OCI-LY1 (cell line): ENCODE measurements at regions not wholly inside any gene's neighbourhood (a gene's known extent, or its start where the extent isn't known, plus 50 kb on each side); places are given as distances from the start of the nearest gene placed in this dataset.

Experiments
- H2AFZ ChIP-seq: fragments of 200-600 bp; sonication (generic), shearing (Covaris generic); 2 replicates; pipeline ENCODE4 v1.6.0; 2014; ENCODE audit warnings: antibody characterized with exemption, mild to moderate bottlenecking, low read length
- H3F3A ChIP-seq: fragments of 200-600 bp; sonication (generic), shearing (Covaris generic); 2 replicates; pipeline ENCODE4 v1.6.0; 2014; ENCODE audit warnings: mild to moderate bottlenecking, antibody characterized with exemption, low read length, moderate library complexity; ENCODE audit not compliant: insufficient read depth
- H3K27ac ChIP-seq: fragments of 200-600 bp; sonication (generic); 2 replicates; pipeline ENCODE4 v1.5.1; 2014; ENCODE audit warnings: low read length, mixed run types, mild to moderate bottlenecking, low read depth; ENCODE audit not compliant: poor library complexity, severe bottlenecking
- H3K27me3 ChIP-seq: fragments of 200-600 bp; sonication (generic); 2 replicates; pipeline ENCODE4 v1.6.0; 2014; ENCODE audit warnings: antibody characterized with exemption, mild to moderate bottlenecking, low read length, moderate library complexity; ENCODE audit not compliant: insufficient read depth
- H3K36me3 ChIP-seq: fragments of 200-600 bp; sonication (generic); 2 replicates; pipeline ENCODE4 v1.6.1; 2014; ENCODE audit warnings: mild to moderate bottlenecking, antibody characterized with exemption, low read length, moderate library complexity, mixed read lengths; ENCODE audit not compliant: insufficient read depth
- H3K4me1 ChIP-seq: fragments of 200-600 bp; sonication (generic); 2 replicates; pipeline ENCODE4 v1.5.1; 2014; ENCODE audit warnings: mild to moderate bottlenecking, low read length, moderate library complexity; ENCODE audit not compliant: insufficient read depth, severe bottlenecking
- H3K4me2 ChIP-seq: fragments of 200-600 bp; sonication (generic), shearing (Covaris generic); 2 replicates; pipeline ENCODE4 v1.6.1; 2014; ENCODE audit warnings: low read length
- H3K4me3 ChIP-seq: fragments of 200-600 bp; sonication (generic); 2 replicates; pipeline ENCODE4 v1.5.1; 2014; ENCODE audit warnings: low read length, low read depth, mild to moderate bottlenecking, mixed read lengths; ENCODE audit not compliant: poor library complexity, severe bottlenecking
- H3K79me2 ChIP-seq: fragments of 200-600 bp; shearing (Covaris generic); 2 replicates; pipeline ENCODE4 v1.6.1; 2016; ENCODE audit warnings: mixed run types, low read length, mixed read lengths; ENCODE audit not compliant: insufficient read depth
- H3K9ac ChIP-seq: fragments of 200-600 bp; sonication (generic), shearing (Covaris generic); 2 replicates; pipeline ENCODE4 v1.6.1; 2014; ENCODE audit warnings: mild to moderate bottlenecking, low read length, mixed read lengths
- H3K9me2 ChIP-seq: fragments of 200-600 bp; sonication (generic), shearing (Covaris generic); 2 replicates; pipeline ENCODE4 v1.6.1; 2014; ENCODE audit warnings: low read depth, mild to moderate bottlenecking, low read length, mixed read lengths
- H3K9me3 ChIP-seq: fragments of 200-600 bp; shearing (Covaris generic); 2 replicates; pipeline ENCODE4 v1.6.1; 2014; ENCODE audit warnings: low read length, mixed read lengths
- H4K20me1 ChIP-seq: fragments of 200-600 bp; sonication (generic), shearing (Covaris generic); 2 replicates; pipeline ENCODE4 v1.6.0; 2016; ENCODE audit warnings: mild to moderate bottlenecking, low read length; ENCODE audit not compliant: insufficient read depth
- EZH2 ChIP-seq: fragments of 200-600 bp; sonication (generic), shearing (Covaris generic); IDR thresholded peaks from 2 replicates; pipeline ENCODE4 v1.8.0; 2017; ENCODE audit warnings: borderline replicate concordance, mixed run types, mild to moderate bottlenecking, antibody characterized with exemption, low read length, moderate library complexity, mixed read lengths
- TF ChIP-seq, protein P1 (sequence below): fragments of 200-600 bp; sonication (generic), shearing (Covaris generic); IDR thresholded peaks from 2 replicates; pipeline ENCODE4 v1.5.1; 2017; ENCODE audit warnings: mild to moderate bottlenecking, antibody characterized with exemption, low read length, moderate library complexity, mixed read lengths

DNA sequence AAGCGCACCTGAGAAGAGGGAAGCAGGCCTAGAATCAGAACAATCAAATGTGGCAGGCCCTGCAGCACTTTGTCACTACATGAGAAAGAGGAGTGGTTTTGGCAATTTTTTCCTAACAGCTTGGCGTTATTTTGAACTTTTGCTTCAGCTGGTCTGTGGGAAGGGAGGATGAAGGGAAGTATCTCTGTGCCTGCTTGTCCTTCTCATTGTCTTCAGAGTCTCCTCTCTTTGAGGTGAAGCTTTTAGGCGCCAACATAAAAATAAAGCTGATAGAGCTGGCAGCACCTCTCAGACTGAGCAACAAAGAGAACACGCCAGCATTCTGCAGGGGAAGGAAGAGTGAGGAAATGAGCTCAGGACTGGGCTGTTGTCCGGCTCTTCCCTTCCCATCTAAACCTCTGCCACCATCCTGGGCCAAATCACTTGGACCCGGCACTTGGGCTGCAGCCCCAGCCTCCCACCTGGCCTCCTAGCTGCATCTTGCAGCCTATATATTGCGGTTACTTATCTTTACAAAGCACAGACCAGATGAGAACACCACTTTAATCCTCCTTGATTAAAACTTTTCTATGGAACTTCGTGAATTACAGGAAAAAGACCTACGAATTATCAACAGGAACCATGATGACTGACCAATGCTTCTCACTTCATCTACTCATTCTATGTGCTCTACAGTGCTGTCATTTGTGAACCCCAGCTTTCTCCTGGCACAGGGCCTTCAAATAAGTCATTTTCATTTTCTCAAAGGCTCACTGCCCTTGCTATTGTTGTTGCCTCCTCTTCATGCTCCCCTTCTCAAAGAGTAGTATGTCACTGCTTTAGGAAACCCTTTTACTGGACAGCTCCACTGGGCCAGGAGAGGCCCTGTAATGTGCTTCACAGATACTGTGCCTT lies 476.4 kb upstream of the HS3ST1 start:
- Histone ChIP-seq H3K79me2 (no peaks in the 10 kb centered on the region), H3K9ac (no peak overlapping the region), H2AFZ (no peak overlapping the region), H3K27me3 (no peaks in the 10 kb centered on the region), H3K4me2 (no peak overlapping the region), H4K20me1 (no peaks in the 10 kb centered on the region), H3K9me2 (no peaks in the 10 kb centered on the region), H3K27ac (no peak overlapping the region), H3F3A (no peaks in the 10 kb centered on the region), H3K9me3 (no peaks in the 10 kb centered on the region), H3K4me1 (no peaks in the 10 kb centered on the region), H3K36me3 (no peaks in the 10 kb centered on the region), H3K4me3 (no peak overlapping the region)
- TF ChIP-seq EZH2, result no peak
- TF ChIP-seq, protein P1, sequence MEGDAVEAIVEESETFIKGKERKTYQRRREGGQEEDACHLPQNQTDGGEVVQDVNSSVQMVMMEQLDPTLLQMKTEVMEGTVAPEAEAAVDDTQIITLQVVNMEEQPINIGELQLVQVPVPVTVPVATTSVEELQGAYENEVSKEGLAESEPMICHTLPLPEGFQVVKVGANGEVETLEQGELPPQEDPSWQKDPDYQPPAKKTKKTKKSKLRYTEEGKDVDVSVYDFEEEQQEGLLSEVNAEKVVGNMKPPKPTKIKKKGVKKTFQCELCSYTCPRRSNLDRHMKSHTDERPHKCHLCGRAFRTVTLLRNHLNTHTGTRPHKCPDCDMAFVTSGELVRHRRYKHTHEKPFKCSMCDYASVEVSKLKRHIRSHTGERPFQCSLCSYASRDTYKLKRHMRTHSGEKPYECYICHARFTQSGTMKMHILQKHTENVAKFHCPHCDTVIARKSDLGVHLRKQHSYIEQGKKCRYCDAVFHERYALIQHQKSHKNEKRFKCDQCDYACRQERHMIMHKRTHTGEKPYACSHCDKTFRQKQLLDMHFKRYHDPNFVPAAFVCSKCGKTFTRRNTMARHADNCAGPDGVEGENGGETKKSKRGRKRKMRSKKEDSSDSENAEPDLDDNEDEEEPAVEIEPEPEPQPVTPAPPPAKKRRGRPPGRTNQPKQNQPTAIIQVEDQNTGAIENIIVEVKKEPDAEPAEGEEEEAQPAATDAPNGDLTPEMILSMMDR, result no peak

DNA sequence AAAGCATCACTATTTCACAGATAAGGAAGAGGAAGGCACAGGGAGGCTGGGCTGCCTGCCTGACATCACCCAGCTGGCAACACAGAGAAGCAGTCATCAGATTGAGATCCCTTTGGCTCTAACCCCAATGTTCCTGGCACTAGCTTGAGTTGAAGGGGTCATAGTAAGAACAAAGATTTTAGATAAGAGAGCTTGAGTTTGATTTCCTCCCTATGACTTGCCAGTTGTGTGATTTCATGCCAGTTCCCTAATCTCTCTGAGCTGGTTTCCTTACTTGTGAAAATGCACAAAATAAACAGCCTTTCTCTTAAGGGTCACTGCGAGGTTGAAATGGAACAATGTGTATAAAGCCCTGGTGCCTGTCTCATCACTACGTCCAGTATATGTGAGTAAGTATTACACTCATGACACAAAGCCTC lies 475.4 kb upstream of the HS3ST1 start:
- H3K9ac ChIP-seq, result no peak overlapping the region

DNA sequence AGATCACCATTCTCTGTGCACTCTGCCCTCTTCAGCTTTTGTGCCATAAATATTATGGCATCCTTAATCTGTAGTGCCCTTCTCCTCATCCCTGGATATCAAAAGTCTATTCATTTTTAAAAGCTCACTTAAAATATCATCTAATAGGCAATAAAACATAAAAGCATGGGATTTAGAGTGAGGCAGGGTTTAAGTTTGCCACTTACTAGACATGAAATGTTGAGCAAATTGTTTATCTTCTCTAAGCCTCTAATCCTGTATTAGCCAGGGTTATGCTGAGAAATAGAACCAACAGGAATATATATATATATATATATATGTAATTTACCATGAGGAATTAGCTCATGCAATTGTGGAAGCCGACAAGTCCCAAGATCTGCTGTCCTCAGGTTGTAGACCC lies 472.4 kb upstream of the HS3ST1 start:
- Histone ChIP-seq H3K27me3 (no peaks in the 10 kb centered on the region), H3K9me2 (no peaks in the 10 kb centered on the region), H3K9ac (no peak overlapping the region), H3K4me1 (no peaks in the 10 kb centered on the region), H3K79me2 (no peaks in the 10 kb centered on the region), H3K4me3 (no peak overlapping the region), H3F3A (no peaks in the 10 kb centered on the region), H3K9me3 (no peaks in the 10 kb centered on the region), H4K20me1 (no peaks in the 10 kb centered on the region), H3K27ac (no peak overlapping the region), H2AFZ (no peak overlapping the region), H3K36me3 (no peaks in the 10 kb centered on the region), H3K4me2 (no peak overlapping the region)
- TF ChIP-seq, protein P1, result no peak
- no peak for TF ChIP-seq EZH2

More for the DNA sequence above, 475.4 kb upstream of the HS3ST1 start:
- Histone ChIP-seq H3K27ac (no peak overlapping the region), H3K79me2 (no peaks in the 10 kb centered on the region), H3K9me2 (no peaks in the 10 kb centered on the region), H3K4me1 (no peaks in the 10 kb centered on the region), H3K4me3 (no peak overlapping the region), H3K27me3 (no peaks in the 10 kb centered on the region), H3F3A (no peaks in the 10 kb centered on the region), H3K36me3 (no peaks in the 10 kb centered on the region), H4K20me1 (no peaks in the 10 kb centered on the region), H3K4me2 (no peak overlapping the region), H2AFZ (no peak overlapping the region), H3K9me3 (no peaks in the 10 kb centered on the region)
- TF ChIP-seq, protein P1, result no peak
- TF ChIP-seq EZH2, result no peak
